Hippocampal formation (tissue), 2 donors: ENCODE measurements at regions not wholly inside any gene's neighbourhood (a gene's known extent, or its start where the extent isn't known, plus 50 kb on each side); places are given as distances from the start of the nearest gene placed in this dataset.

ENCODE experiments used
- DNase-seq, 2 donors: peaks; one replicate each; lab custom pipeline; 2025; lab: John Stamatoyannopoulos, UW

DNA sequence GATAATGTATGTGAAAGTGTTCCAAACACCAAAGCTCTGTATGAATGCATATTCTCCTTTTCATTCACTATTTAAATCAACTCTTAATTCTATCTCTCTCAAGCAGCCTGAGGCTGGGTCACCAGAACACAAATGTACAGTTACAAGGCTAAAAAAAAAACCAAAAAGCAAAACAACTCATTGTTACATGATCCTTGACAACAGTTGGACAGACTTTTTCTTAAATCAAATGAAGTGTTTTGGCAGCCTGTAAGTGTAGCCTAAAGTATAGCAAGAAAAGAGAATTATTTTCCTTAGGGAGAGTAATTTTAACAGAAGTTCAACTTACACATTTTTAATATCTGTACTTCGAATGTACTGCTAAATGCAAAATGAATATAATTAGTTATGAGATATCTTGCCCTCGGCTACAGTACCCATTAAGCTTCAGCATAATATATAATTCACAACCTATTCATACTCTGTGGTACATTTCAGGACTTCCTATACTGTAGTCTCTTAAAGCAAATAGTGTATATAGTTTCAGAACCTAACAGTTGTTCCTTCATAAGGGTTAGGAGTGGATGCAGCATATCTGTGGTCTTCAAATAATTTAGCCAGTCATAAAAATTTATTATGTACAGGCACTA lies 214.0 kb upstream of the BTG1 start:
- DNase-seq = no peak

- no peak for DNase-seq
These were observed 212.1 kb upstream of the BTG1 start for GRCh38 chr12:92357584-92358261.

DNA sequence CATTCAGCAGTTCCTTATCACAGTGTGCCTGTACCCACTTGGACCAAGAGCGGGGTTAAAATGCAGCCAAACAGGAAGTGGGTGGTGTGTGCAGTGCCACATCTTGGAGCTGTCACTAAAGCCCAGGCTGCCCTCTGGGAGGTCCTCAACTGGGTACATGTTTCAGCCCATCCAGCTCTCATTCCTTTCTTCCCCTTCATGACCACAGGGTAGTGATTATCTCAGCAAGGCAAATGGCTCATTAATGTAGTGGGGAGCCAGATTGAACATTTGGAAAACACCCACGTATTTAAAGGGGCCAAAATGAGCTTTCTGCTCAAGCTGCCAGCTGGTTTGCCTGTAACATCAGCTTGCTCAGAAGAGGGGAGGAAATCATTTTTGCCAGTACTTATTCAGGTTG lies 210.8 kb upstream of the BTG1 start:
- DNase-seq = no peak

GRCh38 chr12:92349635-92350034 lies 204.0 kb upstream of the BTG1 start:
- no peak for DNase-seq

DNA sequence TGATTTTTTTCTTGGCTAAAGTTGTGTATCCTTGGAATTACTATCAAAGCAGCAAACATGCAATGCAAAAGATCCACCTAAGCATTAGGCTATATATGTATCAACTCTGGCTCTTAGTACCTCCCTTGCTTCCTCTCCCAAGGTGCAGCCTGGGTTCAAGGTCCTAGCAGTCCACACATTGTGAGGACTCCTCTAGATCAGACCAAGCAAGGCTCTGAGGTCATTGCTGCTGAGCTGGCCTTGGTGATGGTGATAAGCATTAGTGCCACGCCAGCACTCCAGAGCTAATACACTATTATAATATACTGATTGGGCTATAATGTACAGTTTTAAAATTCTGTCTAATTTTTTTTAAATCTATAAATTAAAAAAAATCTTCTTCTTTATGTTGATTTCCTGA lies 196.9 kb upstream of the BTG1 start:
- no peak for DNase-seq

GRCh38 chr12:92341065-92341668 lies 195.5 kb upstream of the BTG1 start:
- no peak for DNase-seq

DNA sequence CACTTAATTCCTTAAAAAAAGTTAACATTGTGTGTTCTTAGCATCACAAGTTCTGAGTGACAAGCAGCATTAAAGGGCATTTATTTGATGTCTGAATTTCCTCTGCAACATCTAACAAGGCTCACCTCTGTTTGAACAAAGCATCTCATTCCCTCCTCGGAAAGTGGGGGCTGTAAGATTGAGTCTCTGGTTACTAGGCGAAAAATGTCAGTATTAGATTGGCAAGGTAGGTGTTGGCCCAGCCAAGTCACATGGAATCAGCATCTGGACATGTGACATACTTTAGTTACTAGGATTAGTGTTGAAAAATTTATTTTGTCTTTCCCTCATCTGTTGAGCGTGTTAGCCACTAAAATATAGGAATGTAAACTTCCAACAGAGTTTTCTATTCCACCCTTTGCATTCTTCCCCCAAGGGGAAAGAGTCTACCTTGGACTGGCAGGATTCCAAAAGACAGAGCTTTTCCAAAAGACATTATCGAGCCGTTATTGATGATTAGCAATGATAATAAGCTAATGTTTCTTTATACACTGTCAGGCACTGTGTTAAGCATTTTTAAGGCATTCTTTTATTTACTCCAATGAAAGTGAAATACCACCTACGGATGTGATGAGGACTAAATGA lies 194.9 kb upstream of the BTG1 start:
- DNase-seq = no peak

GRCh38 chr12:92340003-92340402 lies 194.4 kb upstream of the BTG1 start:
- DNase-seq = no peak

DNA sequence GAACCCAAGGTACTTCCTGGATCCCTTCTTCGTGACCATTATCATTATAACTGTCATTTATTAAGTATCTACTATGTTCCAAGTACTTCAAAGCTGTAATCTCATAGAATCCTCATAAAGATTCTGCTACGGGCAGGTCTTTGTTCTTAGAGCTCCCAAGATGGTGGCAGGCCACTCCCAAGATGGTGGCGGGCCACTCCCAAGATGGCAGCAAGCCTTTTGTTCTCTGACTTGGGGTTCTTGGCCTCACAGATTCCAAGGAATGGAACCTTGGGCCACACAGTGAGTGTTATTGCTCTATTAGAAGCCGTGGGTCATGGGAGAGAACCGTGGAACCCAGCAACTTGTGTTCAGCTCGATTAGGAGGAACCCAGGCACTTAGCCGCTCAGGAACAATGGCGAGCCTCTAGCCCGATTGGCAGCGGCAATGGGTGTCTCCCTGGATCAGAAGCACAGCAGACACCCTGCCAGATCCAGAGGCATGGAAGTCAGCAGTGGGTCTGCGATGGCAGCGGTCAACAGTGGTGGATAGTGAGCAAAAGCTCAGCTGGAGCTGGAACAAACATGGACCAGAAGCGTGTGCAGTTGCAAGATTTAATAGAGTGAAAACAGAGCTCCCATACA lies 193.7 kb upstream of the BTG1 start:
- no peak for DNase-seq

GRCh38 chr12:92338671-92339070 lies 193.0 kb upstream of the BTG1 start:
- no peak for DNase-seq

- DNase-seq = no peak
These were observed 192.5 kb upstream of the BTG1 start for GRCh38 chr12:92338102-92338501.

GRCh38 chr12:92337128-92337527 lies 191.5 kb upstream of the BTG1 start:
- no peak for DNase-seq

DNA sequence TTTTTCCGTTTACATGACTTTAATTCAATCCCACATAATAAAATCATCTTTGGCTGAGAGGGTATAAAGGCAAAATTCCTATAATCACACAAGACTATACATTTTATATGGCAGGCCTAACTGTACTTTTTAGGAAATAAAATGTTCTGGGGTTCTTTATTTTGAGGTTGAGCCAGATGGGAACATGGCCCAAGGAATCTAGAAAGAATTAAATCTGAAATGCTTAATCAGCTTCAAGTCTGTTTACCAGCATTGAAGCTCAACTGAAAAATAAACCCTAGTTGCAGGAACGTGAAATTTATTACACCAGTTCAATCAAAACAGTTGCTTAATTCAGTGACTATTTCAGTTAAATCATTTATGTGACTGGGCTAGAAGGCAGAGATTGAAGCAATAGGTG lies 191.0 kb upstream of the BTG1 start:
- DNase-seq = no peak

DNA sequence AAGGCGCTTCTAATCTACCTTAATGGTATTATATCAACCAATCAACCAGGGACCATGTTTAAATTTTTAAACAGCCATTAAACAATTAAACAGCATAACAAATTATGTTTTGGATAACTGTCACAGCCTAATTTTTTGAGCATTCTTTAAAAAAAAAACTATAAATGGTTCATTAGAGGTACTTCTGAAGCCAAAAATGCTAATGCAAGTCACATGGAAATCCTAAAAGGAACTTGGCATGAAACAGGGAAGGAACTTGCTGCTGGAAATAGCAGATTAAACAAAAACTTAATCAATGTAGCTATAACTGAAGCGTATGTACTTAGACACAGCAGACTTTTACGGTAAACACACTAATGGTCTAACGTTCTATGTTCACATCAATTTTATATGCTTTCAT lies 190.2 kb upstream of the BTG1 start:
- DNase-seq = no peak

- DNase-seq = no peak
These were observed 188.9 kb upstream of the BTG1 start for GRCh38 chr12:92334552-92334951.

DNA sequence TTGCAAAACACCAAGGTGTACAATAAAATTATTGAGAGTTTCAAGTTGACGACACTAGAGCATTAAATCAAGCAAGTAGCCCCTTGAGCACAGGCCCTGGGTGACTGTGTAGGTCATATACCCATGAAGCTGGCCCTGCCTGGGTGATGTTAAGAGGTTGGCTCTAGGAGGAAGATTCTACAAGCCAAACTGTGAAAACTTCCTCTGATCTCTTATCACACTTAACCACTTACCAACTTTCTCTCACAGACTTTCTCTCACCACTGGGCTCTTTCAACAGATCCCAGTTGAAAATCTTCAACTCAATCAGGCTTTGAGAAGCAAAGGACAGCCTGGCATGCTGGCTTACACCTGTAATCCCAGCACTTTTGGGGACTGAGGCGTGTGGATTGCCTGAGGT lies 186.9 kb upstream of the BTG1 start:
- no peak for DNase-seq

- DNase-seq = no peak
These were observed 185.7 kb upstream of the BTG1 start for GRCh38 chr12:92331383-92331782.

GRCh38 chr12:92330654-92331053 lies 185.0 kb upstream of the BTG1 start:
- DNase-seq = no peak

DNA sequence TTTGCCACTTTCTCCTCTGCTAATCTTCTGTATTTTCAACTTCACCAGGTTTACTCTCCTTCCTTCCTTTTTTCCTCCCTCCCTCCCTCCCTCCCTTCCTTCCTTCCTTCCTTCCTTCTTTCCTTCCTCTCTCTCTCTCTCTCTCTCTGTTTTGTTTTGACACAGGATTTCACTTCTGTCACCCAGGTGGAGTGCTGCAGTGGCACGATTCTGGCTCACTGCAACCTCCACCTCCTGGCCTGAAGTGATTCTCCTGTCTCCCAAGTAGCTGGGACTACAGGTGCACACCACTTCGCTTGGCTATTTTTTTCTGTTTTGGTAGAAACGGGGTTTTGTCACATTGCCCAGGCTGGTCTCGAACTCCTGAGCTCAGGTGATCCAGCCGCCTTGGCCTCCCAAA lies 181.2 kb upstream of the BTG1 start:
- DNase-seq = no peak

GRCh38 chr12:92324849-92325500 lies 179.3 kb upstream of the BTG1 start:
- no peak for DNase-seq

DNA sequence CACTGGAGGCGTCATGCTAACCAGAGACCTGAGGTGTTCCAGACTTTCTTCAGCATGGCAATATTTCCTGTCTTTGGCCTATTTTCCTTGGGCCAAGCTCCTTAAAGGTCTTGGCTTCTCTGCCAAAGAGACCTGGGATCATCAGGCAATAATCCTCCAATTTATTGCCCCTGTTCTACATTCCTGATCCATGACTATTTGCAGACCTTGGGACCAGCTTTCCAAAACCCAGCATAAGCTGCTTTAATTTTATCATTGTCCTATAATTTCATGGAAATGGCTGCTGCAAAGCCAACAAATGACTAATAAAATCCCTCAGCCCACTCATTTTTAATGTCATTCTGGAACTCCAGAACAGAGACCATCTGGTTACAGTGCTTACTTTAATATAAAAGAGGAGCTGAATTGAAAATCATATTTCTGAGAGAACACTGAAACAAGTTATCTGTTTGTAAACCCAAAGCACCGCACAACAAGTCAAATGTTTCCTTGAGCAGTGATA lies 166.9 kb upstream of the BTG1 start:
- DNase-seq = no peak
